ENCODE measurements at regions not wholly inside any gene's neighbourhood (a gene's known extent, or its start where the extent isn't known, plus 50 kb on each side); places are given as distances from the start of the nearest gene placed in this dataset.

DNA sequence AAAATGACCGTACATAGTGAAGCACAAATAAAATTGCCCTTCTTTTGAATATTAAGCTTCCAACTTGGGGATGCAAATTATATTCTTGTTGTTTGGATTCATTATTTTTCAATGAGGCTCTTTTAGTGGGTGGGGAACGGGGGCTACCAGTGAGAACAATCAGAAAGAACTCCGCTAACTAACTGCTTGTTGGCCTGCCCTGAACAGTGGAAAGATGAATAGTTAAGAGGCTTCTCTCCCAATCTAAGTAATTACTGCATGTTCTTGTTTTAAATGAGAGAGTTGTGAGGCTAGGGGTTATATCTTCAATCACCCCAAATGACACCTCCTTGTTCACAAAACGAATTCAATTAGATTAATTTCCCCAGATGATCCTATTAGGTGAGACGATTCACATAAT is 322.0 kb downstream of the FAT3 start:
- TF ChIP-seq, protein P1, sequence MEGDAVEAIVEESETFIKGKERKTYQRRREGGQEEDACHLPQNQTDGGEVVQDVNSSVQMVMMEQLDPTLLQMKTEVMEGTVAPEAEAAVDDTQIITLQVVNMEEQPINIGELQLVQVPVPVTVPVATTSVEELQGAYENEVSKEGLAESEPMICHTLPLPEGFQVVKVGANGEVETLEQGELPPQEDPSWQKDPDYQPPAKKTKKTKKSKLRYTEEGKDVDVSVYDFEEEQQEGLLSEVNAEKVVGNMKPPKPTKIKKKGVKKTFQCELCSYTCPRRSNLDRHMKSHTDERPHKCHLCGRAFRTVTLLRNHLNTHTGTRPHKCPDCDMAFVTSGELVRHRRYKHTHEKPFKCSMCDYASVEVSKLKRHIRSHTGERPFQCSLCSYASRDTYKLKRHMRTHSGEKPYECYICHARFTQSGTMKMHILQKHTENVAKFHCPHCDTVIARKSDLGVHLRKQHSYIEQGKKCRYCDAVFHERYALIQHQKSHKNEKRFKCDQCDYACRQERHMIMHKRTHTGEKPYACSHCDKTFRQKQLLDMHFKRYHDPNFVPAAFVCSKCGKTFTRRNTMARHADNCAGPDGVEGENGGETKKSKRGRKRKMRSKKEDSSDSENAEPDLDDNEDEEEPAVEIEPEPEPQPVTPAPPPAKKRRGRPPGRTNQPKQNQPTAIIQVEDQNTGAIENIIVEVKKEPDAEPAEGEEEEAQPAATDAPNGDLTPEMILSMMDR (IDR thresholded peaks at IDR 0.05) = no peak
- TF ChIP-seq POLR2A (IDR thresholded peaks at IDR 0.05) = no peak

Data from body of pancreas (tissue), 4 donors.